ENCODE measurements at regions not wholly inside any gene's neighbourhood (a gene's known extent, or its start where the extent isn't known, plus 50 kb on each side); places are given as distances from the start of the nearest gene placed in this dataset.
A peak's percentile ranks its signal among the peaks of the same experiment; 100 is the strongest.

GRCh38 chr19:29285878-29286277 lies 72.9 kb upstream of the UQCRFS1 start:
- peak; percentile 25 for TF ChIP-seq CTCF (IDR thresholded peaks at IDR 0.05; ENCODE audit: borderline replicate concordance, extremely low read depth, low read length, poor library complexity, severe bottlenecking)
- TF ChIP-seq EZH2 (IDR thresholded peaks at IDR 0.05; ENCODE audit: borderline replicate concordance, low read depth, low read length, severe bottlenecking), result no peak

Data from DND-41 (cell line).